NCI-H345 treated with DMSO at 0.1 percent for 48 hours (cell line): ENCODE measurements at regions not wholly inside any gene's neighbourhood (a gene's known extent, or its start where the extent isn't known, plus 50 kb on each side); places are given as distances from the start of the nearest gene placed in this dataset.

Experiments
- DNase-seq: peaks from one replicate; lab custom pipeline; 2025; ENCODE audit not compliant: unreplicated experiment; lab: John Stamatoyannopoulos, UW

DNA sequence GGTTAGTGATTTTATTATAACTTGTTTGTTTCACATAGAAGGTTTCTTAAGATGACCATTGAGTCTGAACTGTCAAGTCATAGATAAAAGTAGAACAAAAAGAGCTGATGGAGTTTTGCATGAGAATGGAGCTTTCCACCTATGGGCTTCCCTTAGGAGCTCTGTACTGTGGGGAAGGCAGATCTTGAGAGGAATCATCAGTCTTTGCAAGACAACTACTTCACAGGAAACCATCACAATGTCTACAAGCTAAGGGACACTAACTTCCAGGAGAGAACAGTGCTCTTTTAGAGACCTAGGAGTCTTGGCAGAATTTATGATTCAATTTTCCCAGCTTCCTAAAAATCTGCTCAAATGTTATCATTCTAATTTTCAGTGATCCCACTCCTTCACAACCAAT lies 78.2 kb downstream of the FBXO5 start:
- DNase-seq: no peak

DNA sequence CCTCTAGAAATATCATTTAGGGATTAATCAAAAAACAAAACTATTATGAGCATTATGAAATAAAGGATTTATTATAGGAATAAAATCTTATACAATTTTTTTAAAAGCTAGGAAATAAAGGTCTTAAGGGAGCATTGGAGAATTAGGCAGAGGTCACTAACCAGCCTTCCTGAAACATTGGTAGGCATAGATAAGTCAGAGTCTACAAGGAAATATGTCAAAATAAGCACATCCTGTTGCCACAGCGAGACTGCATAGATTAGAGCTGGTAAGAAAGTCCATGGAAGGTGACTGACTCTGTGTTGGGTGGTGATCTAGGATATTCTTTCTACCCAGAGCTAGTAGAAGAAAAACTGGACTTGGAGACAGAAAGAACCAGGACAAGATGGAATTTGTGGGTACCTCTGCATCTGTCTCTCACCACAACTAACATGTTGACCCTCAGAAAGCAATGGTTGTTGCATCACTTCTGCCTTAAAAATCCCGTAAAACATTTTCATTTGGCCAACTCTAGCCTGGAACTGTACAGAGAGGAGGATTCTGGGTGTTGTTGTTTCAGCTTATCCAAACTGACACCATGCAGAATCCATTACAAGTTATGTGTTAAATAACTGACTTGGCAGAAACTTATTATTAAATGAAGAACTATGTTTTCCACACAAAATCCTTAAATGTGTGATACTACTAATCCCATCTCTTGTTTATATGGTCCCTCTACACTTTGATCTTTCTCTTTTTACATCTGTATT lies 77.1 kb downstream of the FBXO5 start:
- DNase-seq: no peak

DNA sequence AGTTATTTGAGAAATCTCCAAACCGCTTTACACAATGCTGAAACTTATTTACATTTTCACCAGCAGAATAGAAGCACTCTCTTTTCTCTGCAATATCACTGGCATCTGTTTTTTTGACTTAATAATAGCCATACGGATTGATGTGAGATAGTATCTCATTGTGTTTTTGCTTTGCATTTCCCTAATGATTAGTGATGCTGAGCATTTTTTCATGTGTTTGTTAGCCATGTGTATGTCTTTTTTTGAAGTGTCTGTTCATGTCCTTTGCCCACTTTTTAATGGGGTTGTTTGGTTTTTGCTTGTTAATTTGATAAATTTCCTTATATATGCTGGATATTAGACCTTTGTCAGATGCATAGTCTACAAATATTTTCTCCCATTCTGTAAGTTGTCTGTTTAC lies 73.6 kb downstream of the FBXO5 start:
- DNase-seq: no peak

DNA sequence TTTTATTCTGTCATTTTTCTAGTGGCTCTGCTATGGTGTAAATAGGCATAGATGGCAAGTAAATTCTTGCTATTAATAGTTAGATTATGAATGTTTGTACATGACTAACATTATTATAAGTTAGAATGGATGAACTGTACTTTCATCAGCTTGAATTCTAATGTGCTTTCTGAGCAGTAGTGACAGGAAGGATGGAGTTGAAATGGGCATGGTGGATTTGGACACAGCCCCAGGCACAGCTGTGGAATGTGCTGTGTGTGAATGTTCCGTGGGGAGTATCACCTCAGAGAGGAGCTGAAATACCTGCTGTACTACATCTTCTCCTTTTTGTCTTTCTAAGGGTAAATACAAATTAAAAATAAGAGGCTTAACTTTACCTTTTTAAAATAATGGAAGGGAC lies 66.8 kb downstream of the FBXO5 start:
- DNase-seq: no peak

DNA sequence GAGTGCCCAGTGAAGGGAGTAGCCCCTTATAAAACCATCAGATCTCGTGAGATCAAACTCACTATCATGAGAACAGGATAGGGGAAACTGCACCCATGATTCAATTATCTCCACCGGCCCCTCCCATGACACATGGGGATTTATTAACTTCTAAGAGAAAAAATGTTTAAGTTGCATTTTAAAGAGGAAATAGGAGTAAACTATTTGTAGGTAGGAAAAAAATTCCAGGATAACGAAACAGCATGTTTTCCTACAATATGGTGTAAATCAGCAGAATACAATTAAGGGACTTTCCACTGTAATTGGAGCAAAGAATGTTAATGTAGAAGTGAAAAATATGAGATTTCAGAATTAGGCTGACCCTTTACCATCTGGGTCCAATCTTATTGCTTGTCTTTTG lies 63.9 kb downstream of the FBXO5 start:
- no peak for DNase-seq

DNA sequence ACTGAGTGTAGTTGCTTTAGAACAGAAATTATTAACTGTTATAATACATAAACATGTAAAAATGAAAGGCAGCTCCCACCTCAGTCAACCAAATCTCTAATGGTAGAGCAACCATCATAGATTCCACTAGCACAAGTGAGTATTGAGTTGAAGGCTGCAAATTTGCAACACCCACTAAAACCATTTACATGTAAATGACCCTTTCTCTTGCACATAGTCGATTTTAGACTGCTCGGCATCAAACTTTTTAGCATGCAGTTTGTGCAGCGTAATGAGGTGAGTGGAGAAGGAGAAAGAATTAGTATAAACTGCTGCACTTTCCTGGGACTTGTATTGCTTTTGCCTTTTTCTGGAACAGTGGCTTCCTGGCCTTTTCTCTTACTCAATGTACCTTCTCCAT lies 62.8 kb downstream of the FBXO5 start:
- no peak for DNase-seq
